HUDEP-2 (cell line): ENCODE measurements at regions not wholly inside any gene's neighbourhood (a gene's known extent, or its start where the extent isn't known, plus 50 kb on each side); places are given as distances from the start of the nearest gene placed in this dataset.

Experiments
- DNase-seq, 76 experiments: peaks; one replicate each; lab custom pipeline; 2025; ENCODE audit not compliant: unreplicated experiment in 76 of 76; lab: John Stamatoyannopoulos, UW

DNA sequence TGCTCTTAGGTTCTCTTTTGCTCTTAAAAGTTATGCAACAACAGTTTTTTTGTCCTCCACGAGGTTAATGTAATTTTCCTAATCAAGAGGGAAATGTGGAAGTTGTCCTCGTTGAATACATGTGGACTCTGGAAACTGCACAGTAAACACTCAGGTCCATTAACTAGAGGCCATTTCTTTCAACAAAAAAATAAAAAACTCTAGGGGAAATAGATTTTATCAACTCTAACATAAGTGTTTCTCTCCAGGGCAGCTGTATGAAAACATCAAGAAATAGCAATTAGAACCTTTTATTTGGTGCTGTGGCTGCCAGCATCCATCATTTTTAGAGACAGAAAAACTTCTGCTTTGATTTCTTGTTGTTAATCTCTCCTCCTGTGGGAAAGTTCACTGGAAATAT, 288.6 kb downstream of the ICE1 start:
- DNase-seq, result no peak

DNA sequence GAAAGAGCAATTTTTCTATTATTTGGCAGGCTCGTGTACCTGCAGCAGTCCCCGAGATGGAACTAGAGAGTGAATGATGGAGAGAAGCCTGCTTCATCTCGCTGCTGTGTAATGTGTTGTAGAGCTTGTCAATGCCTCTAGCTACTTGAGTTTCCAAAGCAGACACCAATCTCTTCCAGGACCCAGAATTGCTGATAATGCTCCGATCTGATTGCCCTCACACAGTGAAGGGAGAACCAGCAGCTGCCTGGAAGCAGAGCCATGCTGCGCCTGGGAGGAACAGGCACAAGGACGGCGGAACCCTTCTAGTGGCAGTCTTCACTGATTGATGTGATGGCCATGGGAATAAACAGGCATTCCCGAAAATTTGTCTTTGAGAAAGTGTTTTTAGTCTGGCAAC, 288.0 kb downstream of the ICE1 start:
- no peak for DNase-seq

DNA sequence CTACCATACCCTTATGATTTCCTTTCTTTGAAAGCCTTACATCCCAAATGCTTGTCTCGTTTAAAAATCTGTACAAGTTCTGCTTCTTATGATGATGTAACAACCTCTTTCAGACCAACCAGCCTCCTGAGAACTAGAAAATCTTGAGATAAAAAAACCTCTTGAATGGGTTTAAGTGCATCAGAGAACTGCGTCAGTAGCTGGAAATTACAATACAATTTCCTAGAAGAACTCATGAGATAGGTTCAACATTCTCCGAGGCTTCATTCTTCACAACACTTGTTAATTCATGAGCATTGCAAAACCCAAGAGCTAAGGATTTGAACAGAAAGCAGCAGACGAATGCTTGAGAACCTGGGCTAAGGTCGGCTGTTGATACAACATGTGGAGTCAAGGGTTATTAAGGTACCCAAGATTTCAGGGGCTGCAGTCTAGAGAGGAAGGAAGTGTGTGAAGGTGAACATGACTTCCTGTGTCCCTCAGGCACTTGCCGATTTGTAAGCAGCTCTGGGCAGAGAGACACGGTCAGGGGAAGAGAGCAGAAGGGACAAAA, 286.0 kb downstream of the ICE1 start:
- no peak for DNase-seq

DNA sequence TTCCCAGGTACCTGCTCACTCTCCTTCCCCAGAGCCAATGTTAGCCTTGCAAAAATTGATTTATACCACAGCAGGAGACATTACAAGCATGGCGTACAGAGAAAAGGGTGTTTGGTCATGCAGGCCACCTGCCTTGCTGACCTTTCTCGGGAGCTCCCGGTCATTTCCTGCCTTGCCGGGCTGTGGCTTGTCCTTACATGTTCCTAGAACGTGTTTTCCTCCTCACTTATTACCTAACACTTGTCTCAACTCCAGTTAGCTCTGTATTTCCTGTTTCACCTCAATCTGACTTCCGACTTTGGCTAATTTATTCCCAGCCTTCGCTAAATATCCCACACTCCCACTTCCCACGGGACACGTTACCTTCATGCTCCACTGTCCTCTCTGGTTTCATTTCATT, 282.5 kb downstream of the ICE1 start:
- no peak for DNase-seq

DNA sequence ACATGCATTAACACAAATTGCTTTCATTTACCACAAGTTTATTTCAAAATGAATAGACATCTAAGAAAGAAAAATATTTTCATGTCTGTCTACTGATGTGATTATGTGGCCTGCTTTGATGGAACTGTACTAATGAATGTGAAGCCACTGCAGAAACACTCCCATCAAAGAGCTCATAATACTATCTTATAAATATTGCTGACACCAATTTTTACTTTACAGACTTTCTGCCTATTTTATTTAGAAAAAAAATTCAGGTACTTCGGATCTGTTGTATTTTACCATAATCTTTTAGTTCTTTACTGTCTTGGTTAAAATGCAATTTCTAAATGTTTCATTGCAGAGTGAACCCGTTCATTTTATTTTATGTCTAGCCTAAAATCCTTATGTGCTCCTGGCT, 281.9 kb downstream of the ICE1 start:
- DNase-seq, result no peak

DNA sequence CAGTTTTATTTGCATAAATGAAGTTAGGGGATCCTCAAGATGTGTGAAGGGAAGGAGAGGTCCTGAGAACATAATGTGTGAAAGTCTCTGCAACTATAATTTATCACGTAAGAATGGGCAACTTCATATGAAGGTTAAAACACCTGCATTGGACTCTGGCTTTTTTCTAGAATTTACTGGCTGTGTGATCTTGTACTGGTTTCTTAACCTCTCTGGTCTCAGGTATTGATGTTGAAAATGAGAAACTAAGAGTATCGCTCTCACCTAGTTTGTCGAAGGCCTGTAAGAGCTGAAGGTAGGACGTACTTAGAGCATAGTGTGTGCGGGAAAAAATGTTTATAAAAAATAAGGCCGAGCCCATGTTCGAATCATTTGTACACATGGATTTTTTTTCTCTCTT, 280.5 kb downstream of the ICE1 start:
- DNase-seq, result no peak

DNA sequence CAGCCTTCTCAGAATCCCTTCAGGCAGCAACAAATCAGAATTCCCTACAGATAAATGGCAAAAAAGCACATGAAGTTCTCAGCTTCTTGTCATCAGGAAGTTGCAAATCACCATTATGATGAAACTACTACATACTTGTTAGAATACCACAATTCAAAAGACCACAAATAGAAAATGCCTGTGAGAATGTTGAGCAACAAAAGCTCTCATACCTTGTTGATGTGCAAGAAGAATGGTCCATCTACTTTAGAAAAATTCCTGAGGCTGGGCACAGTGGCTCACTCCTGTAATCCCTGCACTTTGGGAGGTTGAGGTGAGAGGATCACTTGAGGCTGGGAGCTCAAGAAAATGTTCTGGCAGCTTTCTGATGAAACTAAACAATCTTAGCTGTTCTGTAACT, 278.1 kb downstream of the ICE1 start:
- DNase-seq, result no peak

DNA sequence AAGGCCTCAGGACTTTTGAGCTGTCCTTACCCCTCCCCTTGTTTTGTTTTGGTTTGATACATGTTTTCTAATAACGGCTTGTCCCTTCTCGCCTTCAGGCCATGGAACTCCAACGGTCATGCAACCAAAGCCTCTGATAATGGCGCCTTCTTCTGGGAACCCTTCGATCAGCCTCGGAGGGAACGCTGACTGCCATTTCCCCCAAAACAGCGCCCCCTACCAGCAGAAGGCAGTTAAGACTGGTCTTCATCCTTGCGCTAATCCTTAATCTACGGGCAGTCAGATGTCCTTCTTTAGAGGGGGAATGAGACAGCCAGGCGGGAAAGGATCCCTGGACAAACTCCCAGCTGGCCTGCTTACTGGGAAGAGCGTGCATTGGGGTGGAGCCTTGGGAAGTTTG, 276.6 kb downstream of the ICE1 start:
- DNase-seq, result peak in 3 of 76 experiments; percentile 1 to 4 (median 2)

DNA sequence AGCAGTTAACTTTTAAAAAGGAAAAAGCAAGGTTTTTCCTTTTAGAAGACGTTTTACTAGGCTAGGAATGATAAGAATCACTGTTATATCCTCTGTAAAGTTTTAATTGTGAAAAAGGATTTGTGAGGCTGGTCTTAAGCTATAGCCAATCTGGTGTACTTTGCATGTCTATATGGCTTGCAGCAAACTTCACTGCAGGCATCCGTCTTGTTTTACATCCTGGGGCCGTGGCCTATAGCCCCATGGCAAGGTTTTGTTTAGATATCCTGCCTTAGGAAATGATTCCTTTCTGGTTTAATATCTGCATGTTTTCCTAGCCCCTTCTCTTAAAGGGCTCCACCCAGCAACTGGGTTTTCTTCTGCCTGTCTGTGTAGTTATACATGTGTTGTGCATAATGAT, 272.8 kb downstream of the ICE1 start:
- no peak for DNase-seq

DNA sequence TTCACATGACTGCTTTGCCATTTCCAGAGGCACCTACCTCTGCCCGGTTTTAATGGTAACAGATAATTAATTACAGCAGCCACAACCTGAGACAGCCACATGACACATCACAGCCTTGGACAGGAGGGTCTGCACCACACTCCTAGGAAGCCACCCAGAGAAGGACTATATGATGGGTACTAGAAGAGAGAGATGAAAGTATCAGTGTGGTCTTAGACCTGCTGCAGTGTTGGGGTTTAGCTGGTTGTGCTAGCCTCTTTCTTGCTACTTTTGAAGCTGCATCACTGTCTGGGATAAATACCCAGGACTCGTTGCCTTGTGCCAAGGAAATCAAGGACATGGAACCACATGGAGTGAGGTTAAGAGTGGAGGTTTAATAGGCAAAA, 266.4 kb downstream of the ICE1 start:
- DNase-seq, result no peak

DNA sequence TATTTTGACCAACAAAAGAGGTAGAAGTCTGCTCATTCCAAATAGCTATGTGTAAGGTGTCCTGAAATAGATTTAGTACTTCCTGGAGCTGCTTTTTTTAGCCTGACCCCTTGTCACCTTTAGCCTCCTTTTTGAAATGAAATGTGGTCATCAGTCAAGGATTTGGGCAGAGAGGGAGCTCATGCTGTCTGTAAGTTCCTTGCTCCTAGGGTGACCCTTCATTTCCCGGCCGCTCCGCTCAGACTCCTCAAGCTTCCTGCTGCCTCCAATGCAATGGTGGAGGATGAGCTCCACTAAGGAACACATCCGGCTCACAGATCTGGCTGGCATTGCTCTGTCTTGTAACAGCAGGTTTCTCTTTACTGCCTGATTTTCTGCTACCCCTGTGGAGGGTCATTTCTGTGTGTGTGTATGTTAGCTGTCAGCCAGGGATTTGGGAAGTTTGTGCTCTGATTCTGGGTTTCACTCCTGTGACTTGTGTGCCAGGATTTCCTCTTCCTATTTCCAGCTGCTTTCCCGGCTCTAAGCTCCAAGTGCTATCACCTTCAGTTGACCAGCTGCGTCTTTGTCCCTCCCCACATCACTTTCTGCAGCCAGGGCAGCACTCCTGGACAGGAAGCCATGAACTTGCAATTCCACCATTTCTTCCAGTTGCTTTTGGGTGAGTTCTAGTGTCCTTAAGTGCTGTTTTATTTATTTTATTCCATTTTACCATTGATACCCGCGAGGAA, 265.9 kb downstream of the ICE1 start:
- no peak for DNase-seq

DNA sequence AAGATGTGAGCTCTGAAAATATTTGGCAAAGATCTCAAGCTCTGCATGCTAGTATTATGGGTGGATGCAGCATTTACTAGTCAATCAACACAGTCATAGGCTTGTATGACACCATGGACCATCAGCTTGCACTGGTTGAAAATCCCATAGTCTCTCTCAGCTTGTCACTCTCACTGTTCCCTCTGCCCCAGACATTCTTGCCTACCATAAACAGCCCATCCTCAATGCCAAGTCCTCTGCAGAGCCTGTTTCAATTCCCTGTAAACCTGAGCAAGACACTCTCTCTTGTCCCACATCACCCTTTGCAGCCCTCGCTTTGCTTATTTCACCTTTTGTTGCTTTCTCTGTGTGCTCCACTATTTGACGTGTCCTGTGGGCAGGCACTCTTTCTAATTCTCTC, 264.6 kb downstream of the ICE1 start:
- no peak for DNase-seq

DNA sequence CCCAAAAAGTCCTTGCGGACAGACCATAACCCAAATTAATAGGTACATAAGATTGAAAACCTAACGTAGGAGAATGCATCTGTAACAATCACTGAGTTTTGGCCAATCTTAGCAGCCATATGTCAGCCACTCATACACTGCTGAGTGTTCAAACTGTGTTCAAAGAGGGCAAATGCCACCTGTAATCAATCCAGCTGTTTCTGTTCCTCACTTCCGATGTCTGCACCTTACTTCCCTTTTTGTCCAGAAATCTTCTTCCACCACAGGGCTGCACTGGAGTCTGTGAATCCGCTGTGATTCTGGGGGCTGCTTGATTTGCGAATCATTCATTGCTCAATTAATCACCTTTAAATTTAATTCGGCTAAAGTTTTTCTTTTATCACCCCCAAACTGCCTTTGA, 263.9 kb downstream of the ICE1 start:
- no peak for DNase-seq

DNA sequence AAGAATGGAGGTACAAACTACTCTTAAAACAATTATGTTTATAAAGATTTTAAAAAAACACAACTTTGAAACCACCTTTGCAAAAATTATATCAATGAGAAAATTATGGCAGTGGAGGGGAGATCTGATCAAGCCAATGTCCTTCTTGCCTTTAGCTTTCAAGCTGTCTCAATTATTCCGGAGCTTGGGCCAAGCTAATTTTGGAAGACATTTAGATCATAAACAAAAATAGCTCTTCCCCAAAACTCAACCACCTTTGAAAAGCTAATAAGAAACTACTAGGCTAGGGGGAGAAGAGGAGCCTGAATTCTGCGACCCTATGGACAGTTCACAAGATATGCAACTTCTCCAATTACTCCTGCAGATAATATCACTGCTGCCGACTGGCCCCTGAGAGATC, 263.3 kb downstream of the ICE1 start:
- no peak for DNase-seq

DNA sequence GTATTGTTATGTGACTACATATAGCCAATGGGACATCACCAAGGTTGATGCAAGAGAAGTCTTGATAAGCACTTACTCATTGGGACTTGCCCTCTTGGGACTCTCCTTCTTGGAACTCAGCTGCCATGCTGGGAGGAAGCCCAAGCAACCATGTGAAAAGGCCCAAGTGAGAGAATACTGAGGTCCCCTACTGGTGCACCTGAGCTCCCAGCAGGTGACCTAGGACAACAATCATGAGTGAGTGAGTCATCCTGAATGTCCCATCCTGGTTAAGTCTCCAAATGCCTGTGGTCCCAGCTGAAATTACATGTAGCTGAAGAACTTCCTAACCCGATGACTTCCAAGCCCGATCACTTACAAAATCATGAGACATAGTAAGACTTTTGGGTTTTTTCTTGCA, 260.7 kb downstream of the ICE1 start:
- no peak for DNase-seq

DNA sequence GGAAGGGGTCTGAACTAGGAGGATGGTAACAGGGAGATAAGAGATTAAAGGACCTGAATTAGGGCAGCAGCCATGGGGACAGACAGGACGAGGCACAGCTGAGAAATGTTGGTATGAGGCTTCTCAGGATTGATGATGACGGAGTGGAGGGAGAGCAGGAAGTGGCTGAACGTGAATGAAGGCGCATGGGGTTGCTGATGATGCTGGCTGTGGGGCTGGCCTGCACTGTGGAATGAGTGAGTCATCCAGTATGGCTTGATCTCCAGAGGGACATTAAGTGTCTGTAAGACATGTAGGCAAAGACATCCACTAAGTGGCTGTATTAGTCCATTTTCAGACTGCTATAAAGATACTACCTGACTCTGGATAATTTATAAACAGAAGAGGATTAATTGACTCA, 256.4 kb downstream of the ICE1 start:
- no peak for DNase-seq

DNA sequence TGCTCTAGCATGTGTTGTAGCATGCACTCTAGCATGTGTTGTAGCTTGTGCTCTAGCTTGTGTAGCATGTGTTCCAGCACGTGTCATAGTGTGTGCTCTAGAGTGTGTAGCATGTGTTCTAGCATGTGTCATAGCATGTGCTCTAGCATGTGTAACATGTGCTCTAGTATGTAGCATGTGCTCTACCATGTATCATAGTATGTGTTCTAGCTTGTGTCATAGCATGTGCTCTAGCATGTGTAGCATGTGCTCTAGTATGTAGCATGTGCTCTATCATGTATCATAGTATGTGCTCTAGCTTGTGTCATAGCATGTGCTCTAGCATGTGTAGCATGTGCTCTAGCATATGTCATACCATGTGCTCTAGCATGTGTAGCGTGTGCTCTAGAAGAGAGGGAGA, 255.3 kb downstream of the ICE1 start:
- DNase-seq, result no peak

DNA sequence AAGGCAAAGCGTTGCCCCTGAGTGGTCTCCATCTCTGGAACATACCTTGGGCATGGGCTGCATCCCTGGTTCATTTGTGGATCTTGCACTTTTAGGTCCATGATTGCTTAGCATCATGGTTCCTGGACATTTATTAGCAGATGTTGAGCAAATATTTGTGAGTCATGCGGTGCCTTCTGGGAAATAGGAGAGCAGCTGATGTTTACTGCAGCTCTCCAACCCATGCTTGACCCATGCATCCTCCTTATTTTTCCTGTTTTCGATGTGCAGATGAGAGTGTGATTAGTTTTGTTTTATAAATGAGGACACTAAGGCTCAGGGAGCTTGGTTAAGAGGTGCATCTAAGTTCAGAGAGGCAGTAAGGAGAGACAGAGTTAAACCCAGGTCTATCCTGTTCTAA, 253.7 kb downstream of the ICE1 start:
- DNase-seq, result no peak

DNA sequence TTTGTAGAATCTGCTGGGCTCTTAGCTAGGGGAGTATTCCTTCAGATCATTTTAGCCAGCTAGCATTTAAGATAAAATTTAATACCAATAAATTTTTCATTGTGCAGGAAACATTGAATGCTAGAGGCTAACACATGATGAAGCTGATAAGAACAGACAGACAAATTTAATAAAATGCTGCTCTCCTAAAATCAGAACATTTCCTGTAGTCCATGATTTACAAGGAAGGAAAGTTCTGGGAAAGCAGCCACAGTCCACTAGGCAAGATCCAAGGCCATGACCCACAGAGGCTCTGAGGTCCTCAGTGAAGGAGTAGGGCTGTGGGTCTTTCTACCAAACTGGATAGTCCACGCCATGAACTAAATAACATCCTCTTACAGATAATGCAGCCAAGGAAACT, 253.0 kb downstream of the ICE1 start:
- DNase-seq, result no peak

DNA sequence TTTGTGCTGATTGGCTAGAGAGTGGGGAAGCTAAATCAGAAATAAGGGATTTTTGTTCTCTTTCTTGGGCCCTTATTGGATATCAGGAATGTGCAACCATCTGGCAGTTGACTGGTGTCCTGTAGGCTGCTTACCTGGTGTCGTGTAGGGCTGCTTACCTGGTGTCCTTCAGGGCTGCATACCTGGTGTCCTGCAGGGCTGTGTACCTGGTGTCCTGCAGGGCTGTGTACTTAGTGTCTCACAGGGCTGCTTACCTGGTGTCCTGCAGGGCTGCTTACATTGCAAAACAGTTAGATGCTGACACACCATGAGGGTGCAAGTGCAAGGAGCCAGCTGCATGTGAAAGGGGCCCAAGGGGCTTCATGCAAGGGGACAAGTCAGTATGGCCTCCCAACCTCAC, 249.3 kb downstream of the ICE1 start:
- no peak for DNase-seq

DNA sequence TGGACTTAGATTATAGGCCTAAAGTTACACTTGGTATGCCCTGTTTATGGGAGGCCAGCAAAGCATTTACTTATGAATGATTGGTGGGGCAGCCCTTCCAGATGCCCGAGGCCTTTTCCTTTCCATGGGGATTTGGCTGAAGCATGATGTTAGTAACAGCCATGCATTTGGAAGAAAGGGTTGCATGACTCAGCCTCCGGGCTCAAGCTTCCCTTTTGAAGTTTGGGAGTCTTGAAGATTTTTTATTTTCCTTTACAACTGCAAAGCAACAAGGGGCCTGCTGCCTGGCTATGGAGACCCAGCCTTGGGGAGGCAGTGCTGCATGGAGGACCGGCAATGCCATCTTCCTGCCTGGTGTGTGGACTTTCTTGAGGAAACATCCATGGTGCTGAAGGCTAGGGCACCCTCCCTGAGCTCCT, 244.7 kb downstream of the ICE1 start:
- DNase-seq, result no peak

DNA sequence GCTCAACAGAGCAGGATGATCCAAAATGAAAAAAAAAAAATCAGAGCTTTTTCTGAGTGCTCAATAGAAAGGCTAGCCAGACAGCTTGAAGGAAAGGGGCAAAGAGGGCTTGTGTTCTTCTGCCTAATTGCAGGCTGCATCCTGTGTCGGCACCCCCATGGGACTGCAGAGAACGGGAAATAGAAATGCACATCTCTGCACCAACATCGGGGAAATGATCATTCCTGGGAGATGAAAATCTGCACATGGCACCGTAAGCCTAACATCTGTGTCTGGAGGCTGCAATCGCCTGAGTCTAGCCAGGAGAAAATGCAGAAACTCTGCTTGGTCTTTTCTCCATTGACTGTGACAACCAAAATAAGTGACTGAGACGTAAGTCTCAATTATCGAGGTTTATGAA, 243.9 kb downstream of the ICE1 start:
- DNase-seq, result no peak

DNA sequence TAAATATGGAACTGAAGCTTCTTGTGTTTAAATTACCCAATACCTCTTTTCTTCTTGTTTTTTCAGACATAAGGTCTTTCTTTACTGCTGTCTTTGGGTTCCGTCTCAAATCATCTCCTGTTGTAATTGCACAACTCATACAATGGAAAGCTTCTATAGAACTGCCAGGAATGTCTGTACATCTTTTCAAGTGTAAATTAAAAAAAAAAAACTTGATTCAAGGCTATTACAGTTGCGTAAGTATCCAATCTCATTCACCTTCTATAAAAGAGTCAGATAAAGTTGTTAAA, 243.5 kb downstream of the ICE1 start:
- no peak for DNase-seq
